Loucy (cell line): ENCODE measurements at regions not wholly inside any gene's neighbourhood (a gene's known extent, or its start where the extent isn't known, plus 50 kb on each side); places are given as distances from the start of the nearest gene placed in this dataset.

Experiments used
- CTCF ChIP-seq: fragments of 200-600 bp; sonication (generic); conservative IDR thresholded peaks from 2 replicates; pipeline ENCODE4 v1.5.1; 2014; ENCODE audit warnings: mild to moderate bottlenecking, antibody characterized with exemption, low read length
- EZH2phosphoT487 ChIP-seq: fragments of 200-600 bp; IDR thresholded peaks from 2 replicates; pipeline ENCODE4 v1.6.1; 2018; ENCODE audit warnings: antibody characterized with exemption, mild to moderate bottlenecking, moderate library complexity, borderline replicate concordance

GRCh38 chr9:119794836-119795235 lies 425.6 kb upstream of the BRINP1 start:
- TF ChIP-seq CTCF, result no peak
- no peak for TF ChIP-seq EZH2phosphoT487
